GM18499 (cell line): ENCODE measurements at regions not wholly inside any gene's neighbourhood (a gene's known extent, or its start where the extent isn't known, plus 50 kb on each side); places are given as distances from the start of the nearest gene placed in this dataset.

Experiments
- ATAC-seq: cut with Tn5 transposase; IDR thresholded peaks from one replicate; pipeline ENCODE4 v1.9.1; 2021; ENCODE audit warnings: moderate number of reproducible peaks; ENCODE audit not compliant: insufficient read depth, unreplicated experiment

GRCh38 chr7:89760690-89761089, 393.6 kb upstream of the STEAP1 start:
- ATAC-seq, result no peak

DNA sequence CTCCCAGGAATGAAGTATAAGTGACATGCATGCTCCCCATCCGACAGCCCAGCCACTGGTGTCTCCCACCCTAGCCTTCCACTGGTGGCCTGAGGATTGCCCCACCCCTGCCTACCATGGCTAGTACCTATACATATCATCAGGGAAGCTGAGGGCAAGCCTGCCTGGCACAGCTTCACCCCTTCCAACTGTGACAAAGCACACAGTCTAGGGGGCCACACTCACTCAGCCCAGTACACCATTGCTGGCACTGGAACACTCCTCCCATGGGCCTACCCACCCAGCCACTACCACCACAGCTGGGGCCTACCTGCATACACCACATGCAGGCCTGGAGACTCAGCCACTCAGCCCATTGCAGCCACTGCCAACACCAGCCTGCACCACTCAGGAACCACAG, 393.1 kb upstream of the STEAP1 start:
- ATAC-seq, result no peak

DNA sequence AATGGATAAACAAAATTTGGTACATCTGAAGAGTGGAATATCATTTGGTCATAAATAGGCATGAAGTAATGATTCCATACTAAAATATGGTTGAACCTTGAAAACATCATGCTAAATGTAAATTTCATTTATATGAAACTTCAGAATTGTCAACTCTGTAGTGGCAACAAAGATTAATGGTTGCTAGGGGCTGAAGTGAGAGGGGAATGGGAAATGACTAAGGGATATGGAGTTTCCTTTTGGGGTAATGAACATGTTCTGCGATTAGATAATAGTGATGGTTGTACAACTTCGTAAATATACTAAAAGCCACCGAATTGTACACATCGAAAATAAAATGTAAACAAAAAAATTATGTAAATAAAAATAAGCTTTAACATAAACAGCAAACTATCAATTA, 384.1 kb upstream of the STEAP1 start:
- no peak for ATAC-seq

- ATAC-seq, result no peak
Observed at GRCh38 chr7:89771003-89771636, 383.1 kb upstream of the STEAP1 start.

DNA sequence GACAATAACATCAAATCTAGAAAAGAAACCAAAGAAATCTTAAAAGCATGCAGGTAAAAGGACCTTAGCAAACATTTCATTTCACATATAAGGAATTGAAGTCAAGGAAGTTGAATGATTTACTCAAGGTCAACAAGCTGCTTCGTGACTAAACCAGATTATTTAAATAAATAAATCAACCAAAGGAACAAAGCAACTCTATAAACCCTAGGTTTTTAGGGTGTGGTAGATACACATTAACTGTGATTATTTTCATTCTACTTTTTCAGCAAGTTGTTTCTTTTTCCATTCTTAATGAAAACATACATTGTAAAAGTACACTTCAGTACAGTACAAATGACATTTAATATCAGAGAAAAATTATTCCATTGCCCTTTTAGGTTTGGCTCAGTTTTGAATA, 382.0 kb upstream of the STEAP1 start:
- ATAC-seq, result no peak

- ATAC-seq, result no peak
Observed at GRCh38 chr7:89773611-89774010, 380.7 kb upstream of the STEAP1 start.

DNA sequence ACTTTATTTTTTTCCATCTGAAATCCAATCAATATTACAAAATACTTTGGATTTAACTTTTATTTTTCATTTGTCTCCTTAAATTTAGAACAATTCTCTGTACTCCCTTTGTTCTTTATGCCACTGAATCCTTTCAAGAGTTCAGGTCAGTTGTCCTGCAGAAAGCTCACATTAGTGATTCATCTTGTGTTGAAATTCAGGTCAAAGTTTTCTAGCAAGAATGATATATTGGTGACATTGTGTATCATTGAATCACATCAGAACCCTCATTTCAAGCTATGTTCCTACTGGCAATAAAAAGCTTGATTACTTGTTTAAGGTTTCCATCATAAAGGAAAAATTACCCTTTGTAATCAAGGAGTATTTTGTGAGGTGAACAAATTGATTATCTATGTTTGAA, 378.8 kb upstream of the STEAP1 start:
- no peak for ATAC-seq

GRCh38 chr7:89776980-89777379, 377.3 kb upstream of the STEAP1 start:
- no peak for ATAC-seq

- no peak for ATAC-seq
Observed at GRCh38 chr7:89777499-89777898, 376.8 kb upstream of the STEAP1 start.

GRCh38 chr7:89780291-89780690, 374.0 kb upstream of the STEAP1 start:
- ATAC-seq, result no peak

GRCh38 chr7:89796481-89796880, 357.8 kb upstream of the STEAP1 start:
- no peak for ATAC-seq

GRCh38 chr7:89797965-89798598, 356.2 kb upstream of the STEAP1 start:
- ATAC-seq, result no peak

GRCh38 chr7:89798599-89798996, 355.7 kb upstream of the STEAP1 start:
- ATAC-seq, result no peak

GRCh38 chr7:89800761-89801160, 353.5 kb upstream of the STEAP1 start:
- ATAC-seq, result no peak

DNA sequence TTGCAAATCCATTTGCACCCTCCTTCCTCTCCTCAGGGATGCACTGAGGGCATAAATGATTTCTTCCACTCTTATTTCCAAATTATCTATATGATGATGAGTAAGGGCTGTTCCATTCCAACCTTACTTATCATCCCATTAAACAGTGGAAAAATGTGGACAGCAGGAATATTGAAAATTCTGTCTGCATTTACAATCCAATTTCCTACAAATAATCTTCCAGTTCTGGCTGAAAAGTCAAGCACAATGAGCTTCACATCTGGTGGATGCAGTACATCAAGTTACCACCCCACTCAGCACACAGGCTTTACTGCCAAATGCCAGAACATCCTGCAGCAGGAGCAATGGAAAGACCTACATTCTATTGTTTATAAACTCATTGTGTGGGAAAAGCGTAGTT, 345.0 kb upstream of the STEAP1 start:
- ATAC-seq, result no peak

DNA sequence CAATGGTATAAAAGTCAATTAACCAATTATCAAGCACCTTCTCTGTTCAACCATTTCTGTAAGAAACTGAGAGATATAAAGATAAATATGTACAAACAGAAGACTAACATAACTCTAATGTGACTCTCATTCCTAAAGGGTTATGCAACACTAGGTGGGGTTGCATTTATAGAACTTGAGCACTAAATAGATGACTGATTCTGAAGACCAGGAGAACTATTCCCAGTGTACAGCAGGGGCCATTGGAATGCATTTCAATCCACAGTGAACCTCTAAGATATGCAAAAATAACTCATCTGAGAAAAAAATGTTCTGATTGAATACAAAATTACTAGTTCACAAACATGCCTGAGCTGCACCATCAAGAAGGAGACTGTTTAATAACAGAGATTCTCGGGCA, 341.2 kb upstream of the STEAP1 start:
- ATAC-seq, result no peak

DNA sequence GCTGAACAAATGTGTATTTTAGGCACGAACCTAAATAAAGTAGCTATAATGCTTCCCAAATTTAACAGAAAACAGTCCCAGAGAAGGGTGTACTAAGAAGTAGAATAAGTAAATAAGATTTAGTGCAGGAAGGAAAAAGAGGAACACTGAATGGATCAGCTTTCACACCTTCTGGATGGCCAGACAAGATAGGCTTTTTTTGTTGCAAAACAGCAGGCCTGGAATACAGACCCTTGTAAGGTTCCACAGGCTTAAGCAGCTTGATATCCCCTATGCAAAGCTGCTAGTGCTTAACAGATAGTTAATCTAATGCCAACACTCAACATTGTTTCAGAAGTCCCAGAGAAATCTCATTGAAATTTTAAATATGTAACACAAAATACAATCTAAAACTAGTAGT, 328.1 kb upstream of the STEAP1 start:
- ATAC-seq, result no peak

GRCh38 chr7:89826557-89826956, 327.7 kb upstream of the STEAP1 start:
- ATAC-seq, result no peak

DNA sequence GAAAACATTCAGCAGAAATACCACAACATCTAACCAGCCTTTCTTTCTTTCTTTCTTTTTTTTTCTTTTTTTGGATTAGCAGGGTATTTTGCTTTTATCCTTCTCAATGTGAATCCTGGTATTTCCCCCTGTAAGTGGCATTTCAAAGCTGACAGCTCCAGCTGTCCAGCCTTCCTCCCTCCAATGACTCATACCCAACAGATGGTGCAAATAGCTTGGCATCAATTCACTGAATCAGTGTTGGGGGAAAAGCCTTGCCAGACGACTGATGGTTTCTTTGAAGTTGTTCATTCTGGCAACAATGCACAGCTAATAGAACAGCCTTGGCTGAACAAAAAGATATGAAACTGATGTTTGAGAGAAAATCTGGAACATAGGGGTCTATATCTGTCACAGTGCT, 316.8 kb upstream of the STEAP1 start:
- no peak for ATAC-seq

GRCh38 chr7:89839329-89839728, 314.9 kb upstream of the STEAP1 start:
- ATAC-seq, result no peak

GRCh38 chr7:89845952-89846351, 308.3 kb upstream of the STEAP1 start:
- ATAC-seq, result no peak

- no peak for ATAC-seq
Observed at GRCh38 chr7:89849052-89849451, 305.2 kb upstream of the STEAP1 start.
